ENCODE measurements at regions not wholly inside any gene's neighbourhood (a gene's known extent, or its start where the extent isn't known, plus 50 kb on each side); places are given as distances from the start of the nearest gene placed in this dataset.

- TF ChIP-seq, protein P1, sequence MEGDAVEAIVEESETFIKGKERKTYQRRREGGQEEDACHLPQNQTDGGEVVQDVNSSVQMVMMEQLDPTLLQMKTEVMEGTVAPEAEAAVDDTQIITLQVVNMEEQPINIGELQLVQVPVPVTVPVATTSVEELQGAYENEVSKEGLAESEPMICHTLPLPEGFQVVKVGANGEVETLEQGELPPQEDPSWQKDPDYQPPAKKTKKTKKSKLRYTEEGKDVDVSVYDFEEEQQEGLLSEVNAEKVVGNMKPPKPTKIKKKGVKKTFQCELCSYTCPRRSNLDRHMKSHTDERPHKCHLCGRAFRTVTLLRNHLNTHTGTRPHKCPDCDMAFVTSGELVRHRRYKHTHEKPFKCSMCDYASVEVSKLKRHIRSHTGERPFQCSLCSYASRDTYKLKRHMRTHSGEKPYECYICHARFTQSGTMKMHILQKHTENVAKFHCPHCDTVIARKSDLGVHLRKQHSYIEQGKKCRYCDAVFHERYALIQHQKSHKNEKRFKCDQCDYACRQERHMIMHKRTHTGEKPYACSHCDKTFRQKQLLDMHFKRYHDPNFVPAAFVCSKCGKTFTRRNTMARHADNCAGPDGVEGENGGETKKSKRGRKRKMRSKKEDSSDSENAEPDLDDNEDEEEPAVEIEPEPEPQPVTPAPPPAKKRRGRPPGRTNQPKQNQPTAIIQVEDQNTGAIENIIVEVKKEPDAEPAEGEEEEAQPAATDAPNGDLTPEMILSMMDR (IDR thresholded peaks at IDR 0.05; ENCODE audit: unreplicated experiment in 3 of 3) = no peak
- no peak overlapping the region for H3K27ac Mint-ChIP-seq
- H3K36me3 Mint-ChIP-seq (ENCODE audit: low read depth) = no peaks in the 10 kb centered on the region
- H3K4me3 Mint-ChIP-seq = no peak overlapping the region
- H3K9me3 Mint-ChIP-seq = no peaks in the 10 kb centered on the region
- peaks cover 6% of the 10 kb centered on the region for H3K4me1 Mint-ChIP-seq
- no peaks in the 10 kb centered on the region for H3K27me3 Mint-ChIP-seq (ENCODE audit: low read depth)
Observed at GRCh38 chr6:54694928-54695532, 151.5 kb upstream of the FAM83B start.

GRCh38 chr6:54695815-54696214 lies 150.8 kb upstream of the FAM83B start:
- Mint-ChIP-seq H3K27ac (no peak overlapping the region), H3K27me3 (ENCODE audit: low read depth) (no peaks in the 10 kb centered on the region), H3K4me1 (peaks cover 6% of the 10 kb centered on the region), H3K4me3 (no peak overlapping the region), H3K36me3 (ENCODE audit: low read depth) (no peaks in the 10 kb centered on the region), H3K9me3 (no peaks in the 10 kb centered on the region)
- TF ChIP-seq, protein P1 (IDR thresholded peaks at IDR 0.05; ENCODE audit: unreplicated experiment in 3 of 3) = no peak

DNA sequence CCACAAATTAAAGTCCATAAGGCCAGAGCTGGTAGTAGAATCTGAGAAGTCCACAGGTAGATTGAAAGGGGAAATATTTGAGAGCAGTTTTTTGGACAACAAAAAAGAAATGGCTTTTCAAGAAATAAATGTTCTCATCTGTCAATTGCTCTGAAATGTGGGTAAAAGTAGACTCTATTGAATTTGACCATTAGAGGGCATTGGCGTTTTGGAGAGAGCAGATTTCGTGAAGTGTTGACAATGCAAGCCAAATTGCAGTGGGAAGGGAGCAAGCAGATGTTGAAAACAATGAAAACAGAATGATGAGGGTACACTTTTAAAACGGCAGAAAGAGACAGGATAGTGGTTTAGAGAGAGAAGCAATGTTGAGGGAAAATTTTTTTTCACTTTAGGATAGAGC lies 149.1 kb upstream of the FAM83B start:
- H3K4me1 Mint-ChIP-seq = peaks cover 6% of the 10 kb centered on the region
- no peaks in the 10 kb centered on the region for H3K27me3 Mint-ChIP-seq (ENCODE audit: low read depth)
- H3K36me3 Mint-ChIP-seq (ENCODE audit: low read depth) = no peaks in the 10 kb centered on the region
- TF ChIP-seq, protein P1 (IDR thresholded peaks at IDR 0.05; ENCODE audit: unreplicated experiment in 3 of 3) = peak in 1 of 3 experiments; percentile 28
- H3K9me3 Mint-ChIP-seq = no peaks in the 10 kb centered on the region
- H3K27ac Mint-ChIP-seq = peak overlapping the region in 2 of 3 experiments; percentile 3 to 38
- no peak overlapping the region for H3K4me3 Mint-ChIP-seq

DNA sequence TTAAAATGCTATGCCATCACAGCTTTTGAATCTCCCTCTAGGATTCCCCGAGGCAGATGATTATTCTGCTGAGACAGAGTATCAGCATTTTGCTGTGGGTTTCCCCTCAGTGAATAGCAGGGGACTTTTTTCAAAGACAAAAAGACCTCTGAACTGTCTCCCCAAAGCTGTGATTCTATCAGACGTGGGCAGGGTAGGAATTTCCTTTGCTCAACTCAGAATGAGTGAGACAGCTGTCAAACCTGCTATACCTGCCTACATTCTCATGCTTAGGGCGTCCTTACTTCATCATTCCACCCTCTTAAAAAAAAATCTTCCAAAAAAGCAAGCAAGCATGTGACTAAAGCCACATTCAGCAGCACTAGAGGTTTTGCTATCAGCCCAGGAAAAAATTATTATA lies 147.6 kb upstream of the FAM83B start:
- TF ChIP-seq, protein P1 (IDR thresholded peaks at IDR 0.05; ENCODE audit: unreplicated experiment in 3 of 3) = no peak

GRCh38 chr6:54700158-54700557 lies 146.4 kb upstream of the FAM83B start:
- TF ChIP-seq, protein P1 (IDR thresholded peaks at IDR 0.05; ENCODE audit: unreplicated experiment in 3 of 3) = no peak
- Mint-ChIP-seq H3K27ac (no peak overlapping the region), H3K36me3 (ENCODE audit: low read depth) (no peaks in the 10 kb centered on the region), H3K27me3 (ENCODE audit: low read depth) (no peaks in the 10 kb centered on the region), H3K4me3 (no peak overlapping the region), H3K4me1 (peaks cover 6% of the 10 kb centered on the region), H3K9me3 (no peaks in the 10 kb centered on the region)

More for the DNA sequence above, 147.6 kb upstream of the FAM83B start:
- Mint-ChIP-seq H3K36me3 (ENCODE audit: low read depth) (no peaks in the 10 kb centered on the region), H3K4me3 (no peak overlapping the region), H3K27ac (no peak overlapping the region), H3K9me3 (no peaks in the 10 kb centered on the region), H3K4me1 (peaks cover 6% of the 10 kb centered on the region), H3K27me3 (ENCODE audit: low read depth) (no peaks in the 10 kb centered on the region)

- no peaks in the 10 kb centered on the region for H3K9me3 Mint-ChIP-seq
- no peaks in the 10 kb centered on the region for H3K27me3 Mint-ChIP-seq (ENCODE audit: low read depth)
- no peak overlapping the region for H3K4me3 Mint-ChIP-seq
- H3K4me1 Mint-ChIP-seq = no peaks in the 10 kb centered on the region
- H3K36me3 Mint-ChIP-seq (ENCODE audit: low read depth) = no peaks in the 10 kb centered on the region
- no peak overlapping the region for H3K27ac Mint-ChIP-seq
- TF ChIP-seq, protein P1 (IDR thresholded peaks at IDR 0.05; ENCODE audit: unreplicated experiment in 3 of 3) = no peak
Observed at GRCh38 chr6:54702772-54703171, 143.8 kb upstream of the FAM83B start.

All from nephron (organoid).